IPS DF 4.7 (cell line): ENCODE measurements at regions not wholly inside any gene's neighbourhood (a gene's known extent, or its start where the extent isn't known, plus 50 kb on each side); places are given as distances from the start of the nearest gene placed in this dataset.
"Not testable (repeated sequence)": the region's sequence is repeated elsewhere in the genome, so short reads cannot be mapped to it uniquely, and the experiment has no call there.

Experiments used
- DNase-seq: peaks from one replicate; pipeline ENCODE4 v3.0.0-alpha.2; 2013; ENCODE audit warnings: low spot score; ENCODE audit errors: extremely low read depth

GRCh38 chr1:194950584-194950983 lies 1657.7 kb downstream of the KCNT2 start:
- DNase-seq, result no peak

DNA sequence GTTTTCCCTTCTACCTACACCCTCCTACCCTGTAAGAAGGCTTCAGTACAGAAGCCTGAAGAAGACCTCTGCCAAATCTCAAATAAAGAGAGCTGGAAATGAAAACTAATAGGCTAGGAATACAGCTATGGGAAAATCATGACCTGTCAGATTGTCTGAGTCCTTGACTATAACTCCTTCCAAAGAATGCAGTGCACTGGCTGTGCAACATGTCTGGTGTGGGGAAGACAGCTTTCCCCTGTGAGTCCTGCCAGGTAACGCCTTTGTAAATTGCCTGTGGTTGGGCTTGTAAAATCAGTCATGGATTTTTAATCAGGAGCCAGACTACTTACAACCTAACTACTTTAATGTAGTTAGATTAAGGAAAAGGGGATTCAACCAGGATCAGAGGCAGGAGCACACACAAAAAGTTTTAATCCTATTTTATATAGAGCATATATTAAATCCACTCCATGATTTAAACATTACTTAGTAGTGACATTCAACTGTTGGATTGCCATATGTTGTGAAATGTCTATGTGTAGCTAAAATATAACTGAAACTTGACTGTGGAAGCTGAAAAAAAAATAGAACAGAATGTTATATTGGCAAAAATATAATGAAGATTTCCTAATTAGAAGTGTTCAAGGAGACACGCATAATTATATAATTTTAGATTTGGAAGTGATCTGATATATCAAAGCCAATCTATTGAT lies 1667.8 kb downstream of the KCNT2 start:
- DNase-seq, result no peak

DNA sequence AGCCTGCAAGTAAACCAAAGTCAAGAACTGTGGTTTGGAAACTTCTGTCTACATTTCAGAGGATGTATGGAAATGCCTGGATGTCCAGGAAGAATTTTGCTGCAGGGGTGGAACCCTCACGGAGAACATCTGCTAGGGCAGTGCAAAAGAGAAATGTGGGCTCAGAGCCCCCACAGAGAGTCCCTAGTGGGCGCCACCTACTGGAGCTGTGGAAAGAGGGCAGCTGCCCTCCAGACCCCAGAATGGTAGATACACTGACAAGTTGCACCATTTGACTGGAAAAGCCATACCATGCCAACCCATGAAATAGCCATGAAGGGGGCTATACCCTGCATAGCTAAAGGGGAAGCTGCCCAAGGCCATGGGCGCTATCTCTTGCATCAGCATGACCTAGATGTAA lies 1672.4 kb downstream of the KCNT2 start:
- no peak for DNase-seq

GRCh38 chr1:194931166-194931565 lies 1677.1 kb downstream of the KCNT2 start:
- DNase-seq, result no peak

GRCh38 chr1:194930132-194930531 lies 1678.1 kb downstream of the KCNT2 start:
- DNase-seq, result no peak

- DNase-seq, result no peak
These were observed 1678.9 kb downstream of the KCNT2 start for GRCh38 chr1:194929357-194929756.

GRCh38 chr1:194919146-194919545 lies 1689.1 kb downstream of the KCNT2 start:
- no peak for DNase-seq

- DNase-seq, result no peak
These were observed 1690.5 kb downstream of the KCNT2 start for GRCh38 chr1:194917769-194918168.

DNA sequence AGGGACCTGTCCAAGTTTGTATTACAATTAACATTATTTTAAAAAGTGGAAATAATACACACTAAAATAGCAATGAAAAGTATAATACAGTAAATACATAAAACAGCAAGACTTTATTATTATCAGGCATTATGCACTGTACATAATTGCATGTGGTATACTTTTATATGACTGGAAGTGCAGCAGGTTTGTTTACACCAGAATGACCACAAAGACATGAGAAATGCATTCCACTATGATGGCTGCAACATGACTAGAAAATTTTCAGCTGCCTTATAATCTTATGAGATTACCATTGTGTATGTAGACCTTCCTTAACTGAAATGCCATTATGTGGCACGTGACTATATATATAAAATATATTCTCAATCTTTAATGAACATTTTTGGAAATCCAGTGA lies 1699.6 kb downstream of the KCNT2 start:
- DNase-seq, result no peak

GRCh38 chr1:194903524-194903923 lies 1704.7 kb downstream of the KCNT2 start:
- no peak for DNase-seq

GRCh38 chr1:194889310-194889709 lies 1702.9 kb upstream of the B3GALT2 start:
- DNase-seq, result no peak

DNA sequence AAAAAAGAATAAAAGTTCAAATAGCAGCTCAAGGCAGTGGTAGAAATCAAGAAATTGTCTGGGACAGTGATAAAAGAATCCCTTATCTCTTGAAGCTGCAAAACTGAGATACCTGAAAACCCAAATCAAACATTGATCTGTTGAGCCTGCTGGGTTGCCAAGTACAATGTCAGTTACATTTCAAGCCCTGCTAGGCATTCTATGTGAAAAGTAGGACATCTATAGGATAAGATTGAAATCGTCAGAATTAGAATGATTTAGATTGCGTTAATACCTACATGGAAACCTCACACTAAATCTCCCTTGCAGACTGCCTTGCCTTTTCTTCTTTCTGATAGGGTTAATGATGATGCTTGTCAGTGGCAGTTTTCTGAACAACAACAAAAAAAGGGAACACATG lies 1684.4 kb upstream of the B3GALT2 start:
- DNase-seq, result no peak

- DNase-seq, result no peak
These were observed 1679.7 kb upstream of the B3GALT2 start for GRCh38 chr1:194866153-194866552.

GRCh38 chr1:194865383-194865782 lies 1679.0 kb upstream of the B3GALT2 start:
- no peak for DNase-seq

- DNase-seq, result no peak
These were observed 1675.7 kb upstream of the B3GALT2 start for GRCh38 chr1:194862129-194862528.

DNA sequence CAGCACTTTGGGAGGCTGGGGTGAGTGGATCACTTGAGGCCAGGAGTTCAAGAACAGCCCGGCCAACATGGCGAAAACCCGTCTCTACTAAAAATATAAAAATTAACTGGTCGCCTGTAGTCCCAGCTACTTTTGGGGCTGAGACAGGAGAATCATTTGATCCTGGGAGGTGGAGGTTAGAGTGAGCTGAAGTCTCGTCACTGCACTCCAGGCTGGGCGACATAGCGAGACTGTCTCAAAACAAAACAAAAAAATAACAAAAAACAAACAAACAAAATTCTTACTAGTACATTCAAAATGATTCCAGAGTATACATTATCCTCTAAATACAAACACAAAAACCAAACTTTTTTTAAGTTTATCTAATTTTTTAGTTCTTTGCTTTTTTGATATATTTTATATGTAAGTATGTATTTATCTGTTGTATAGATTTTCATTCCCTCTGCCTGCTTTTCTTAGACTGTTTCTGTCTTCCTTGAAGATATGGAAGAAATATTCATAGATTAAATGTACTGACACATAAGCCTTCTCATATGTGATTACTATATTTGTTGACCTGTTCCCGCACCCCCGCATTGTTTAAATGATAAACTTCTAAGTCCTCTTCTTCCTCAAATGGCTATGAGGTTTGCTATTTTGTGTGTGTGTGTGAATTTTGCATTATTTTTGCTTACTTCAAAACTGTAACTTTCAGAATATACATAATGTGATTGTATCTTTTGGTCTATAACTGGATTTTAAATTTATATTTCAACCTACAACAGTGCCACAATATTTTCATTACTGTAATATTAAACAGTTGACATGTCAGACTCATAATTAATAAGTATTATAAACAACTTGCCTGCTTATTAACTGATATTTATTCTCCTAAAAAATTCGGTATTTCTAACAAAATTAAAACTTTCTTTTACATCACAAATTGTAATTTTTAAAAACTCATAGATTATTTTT lies 1674.1 kb upstream of the B3GALT2 start:
- DNase-seq, result no peak

DNA sequence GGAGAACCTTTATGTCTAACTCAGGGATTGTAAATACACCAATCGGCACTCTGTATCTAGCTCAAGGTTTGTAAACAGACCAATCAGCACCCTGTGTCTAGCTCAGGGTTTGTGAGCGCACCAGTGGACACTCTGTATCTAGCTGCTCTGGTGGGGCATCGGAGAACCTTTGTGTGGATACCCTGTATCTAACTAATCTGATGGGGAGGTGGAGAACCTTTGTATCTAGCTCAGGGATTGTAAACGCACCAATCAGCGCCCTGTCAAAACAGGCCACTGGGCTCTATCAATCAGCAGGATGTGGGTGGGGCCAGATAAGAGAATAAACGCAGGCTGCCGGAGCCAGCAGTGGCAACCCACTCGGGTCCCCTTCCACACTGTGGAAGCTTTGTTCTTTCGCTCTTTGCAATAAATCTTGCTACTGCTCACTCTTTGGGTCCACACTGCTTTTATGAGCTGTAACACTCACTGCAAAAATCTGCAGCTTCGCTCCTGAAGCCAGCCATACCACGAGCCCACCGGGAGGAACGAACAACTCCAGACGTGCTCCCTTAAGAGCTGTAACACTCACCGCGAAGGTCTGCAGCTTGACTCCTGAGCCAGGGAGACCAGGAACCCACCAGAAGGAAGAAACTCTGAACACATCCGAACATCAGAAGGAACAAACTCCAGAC lies 1673.2 kb upstream of the B3GALT2 start:
- DNase-seq, result not testable (repeated sequence)

DNA sequence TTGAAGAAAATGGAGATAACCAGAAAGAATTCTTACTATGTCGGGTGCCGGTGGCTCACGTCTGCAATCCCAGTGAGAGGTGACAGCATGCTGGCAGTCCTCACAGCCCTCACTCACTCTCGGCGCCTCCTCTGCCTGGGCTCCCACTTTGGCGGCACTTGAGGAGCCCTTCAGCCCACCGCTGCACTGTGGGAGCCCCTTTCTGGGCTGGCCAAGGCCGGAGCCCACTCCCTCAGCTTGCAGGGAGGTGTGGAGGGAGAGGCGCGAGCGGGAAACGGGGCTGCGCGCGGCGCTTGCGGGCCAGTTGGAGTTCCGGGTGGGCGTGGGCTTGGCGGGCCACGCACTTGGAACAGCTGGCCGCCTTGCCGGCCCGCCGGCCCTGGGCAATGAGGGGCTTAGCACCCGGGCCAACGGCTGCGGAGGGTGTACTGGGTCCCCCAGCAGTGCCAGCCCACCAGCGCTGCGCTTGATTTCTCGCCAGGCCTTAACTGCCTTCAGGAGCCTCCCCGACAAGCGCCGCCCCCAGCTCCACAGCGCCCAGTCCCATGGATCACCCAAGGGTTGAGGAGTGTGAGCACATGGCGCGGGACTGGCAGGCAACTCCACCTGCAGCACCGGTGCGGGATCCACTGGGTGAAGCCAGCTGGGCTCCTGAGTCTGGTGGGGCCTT lies 1672.5 kb upstream of the B3GALT2 start:
- DNase-seq, result not testable (repeated sequence)

GRCh38 chr1:194857413-194857812 lies 1671.0 kb upstream of the B3GALT2 start:
- no peak for DNase-seq

DNA sequence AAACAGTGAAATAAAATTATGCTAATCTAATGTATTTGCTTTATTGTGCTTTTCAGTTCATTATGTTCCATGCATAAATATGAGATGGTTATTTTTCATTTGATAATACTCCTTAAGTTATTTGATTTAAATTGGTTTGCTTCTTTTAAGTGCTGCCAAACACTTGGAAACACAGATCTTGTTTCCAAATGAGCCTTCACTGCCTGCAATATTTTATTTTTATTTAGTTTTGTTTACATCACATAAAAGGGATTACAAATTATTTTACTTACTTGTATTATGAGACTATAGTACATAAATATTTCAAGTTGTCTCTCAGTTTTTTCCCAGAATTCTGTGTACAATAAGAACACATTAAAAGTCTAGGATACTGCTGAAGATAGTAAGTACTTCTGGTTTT lies 1662.4 kb upstream of the B3GALT2 start:
- DNase-seq, result no peak

DNA sequence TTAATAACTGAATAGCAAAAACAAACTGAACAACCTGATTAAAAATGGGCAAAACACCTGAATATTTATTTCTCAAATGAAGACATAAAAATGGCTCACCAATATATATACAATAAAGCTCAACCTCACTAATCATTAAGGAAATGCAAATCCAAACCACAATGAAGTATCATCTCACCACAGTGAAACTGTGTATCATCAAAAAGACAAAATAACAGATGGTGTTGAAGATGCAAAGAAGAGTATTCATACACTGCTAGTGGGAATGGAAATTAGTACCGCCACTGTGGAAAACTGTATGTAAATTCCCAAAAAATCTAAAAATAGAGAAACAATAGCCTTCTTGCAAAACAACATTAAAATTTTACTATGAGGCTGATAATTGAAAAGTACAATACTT lies 1660.1 kb upstream of the B3GALT2 start:
- no peak for DNase-seq

DNA sequence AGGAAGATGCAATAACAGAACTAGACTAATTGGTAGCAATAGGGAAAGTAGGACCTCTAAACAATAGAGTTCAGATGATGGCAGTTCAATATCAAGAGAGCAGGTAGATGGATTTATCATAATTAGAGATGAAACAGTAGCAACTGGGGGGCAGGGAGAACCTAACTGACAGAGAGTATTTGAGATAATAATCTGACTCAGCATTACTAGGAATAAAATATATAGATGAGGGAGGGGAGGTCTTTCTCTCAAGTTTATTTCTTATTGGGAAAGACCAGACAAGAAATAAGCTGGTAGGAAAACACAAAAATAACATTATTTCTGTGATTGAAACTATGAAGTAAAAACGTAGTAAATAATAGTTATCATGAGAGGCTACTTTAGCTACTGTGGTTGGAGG lies 1656.7 kb upstream of the B3GALT2 start:
- DNase-seq, result no peak
